Suppressor macrophage treated with lipopolysaccharide for 4 hours (primary cell): ENCODE measurements at regions not wholly inside any gene's neighbourhood (a gene's known extent, or its start where the extent isn't known, plus 50 kb on each side); places are given as distances from the start of the nearest gene placed in this dataset.
A peak's percentile ranks its signal among the peaks of the same experiment; 100 is the strongest.
"Not testable (repeated sequence)": the region's sequence is repeated elsewhere in the genome, so short reads cannot be mapped to it uniquely, and the experiment has no call there.

ENCODE experiments used
- DNase-seq: peaks from one replicate; pipeline ENCODE4 v3.0.0-alpha.2; 2020

GRCh38 chr5:52623291-52623690 is 164.4 kb upstream of the ITGA1 start:
- DNase-seq, result no peak

GRCh38 chr5:52624291-52624690 is 163.4 kb upstream of the ITGA1 start:
- DNase-seq, result no peak

GRCh38 chr5:52626312-52626711 is 161.4 kb upstream of the ITGA1 start:
- no peak for DNase-seq

GRCh38 chr5:52627740-52628139 is 160.0 kb upstream of the ITGA1 start:
- DNase-seq, result no peak

GRCh38 chr5:52632281-52632680 is 155.4 kb upstream of the ITGA1 start:
- no peak for DNase-seq

GRCh38 chr5:52634171-52634570 is 153.5 kb upstream of the ITGA1 start:
- DNase-seq, result not testable (repeated sequence)

- DNase-seq, result no peak
Measured at GRCh38 chr5:52638732-52639131, 149.0 kb upstream of the ITGA1 start.

GRCh38 chr5:52648726-52649125 is 139.0 kb upstream of the ITGA1 start:
- no peak for DNase-seq

- no peak for DNase-seq
Measured at GRCh38 chr5:52655163-52655562, 132.6 kb upstream of the ITGA1 start.

- no peak for DNase-seq
Measured at GRCh38 chr5:52656569-52657246, 131.0 kb upstream of the ITGA1 start.

- peak; percentile 54 for DNase-seq
Measured at GRCh38 chr5:52657247-52657645, 130.5 kb upstream of the ITGA1 start.

GRCh38 chr5:52658246-52658645 is 129.5 kb upstream of the ITGA1 start:
- no peak for DNase-seq

- DNase-seq, result no peak
Measured at GRCh38 chr5:52660621-52661020, 127.1 kb upstream of the ITGA1 start.

- DNase-seq, result no peak
Measured at GRCh38 chr5:52661903-52662595, 125.7 kb upstream of the ITGA1 start.

GRCh38 chr5:52665559-52665958 is 122.2 kb upstream of the ITGA1 start:
- DNase-seq, result no peak

- DNase-seq, result no peak
Measured at GRCh38 chr5:52668139-52668538, 119.6 kb upstream of the ITGA1 start.

- no peak for DNase-seq
Measured at GRCh38 chr5:52668544-52669185, 119.1 kb upstream of the ITGA1 start.

- DNase-seq, result no peak
Measured at GRCh38 chr5:52672459-52672858, 115.3 kb upstream of the ITGA1 start.

- DNase-seq, result no peak
Measured at GRCh38 chr5:52673495-52673894, 114.2 kb upstream of the ITGA1 start.

- no peak for DNase-seq
Measured at GRCh38 chr5:52674815-52675545, 112.7 kb upstream of the ITGA1 start.

- DNase-seq, result no peak
Measured at GRCh38 chr5:52682492-52682891, 105.2 kb upstream of the ITGA1 start.

- no peak for DNase-seq
Measured at GRCh38 chr5:52684051-52684450, 103.7 kb upstream of the ITGA1 start.

GRCh38 chr5:52685566-52685965 is 102.2 kb upstream of the ITGA1 start:
- DNase-seq, result no peak

- DNase-seq, result no peak
Measured at GRCh38 chr5:52685971-52686370, 101.7 kb upstream of the ITGA1 start.
